GM12892 (cell line): ENCODE measurements at regions not wholly inside any gene's neighbourhood (a gene's known extent, or its start where the extent isn't known, plus 50 kb on each side); places are given as distances from the start of the nearest gene placed in this dataset.
"Not testable (repeated sequence)": the region's sequence is repeated elsewhere in the genome, so short reads cannot be mapped to it uniquely, and the experiment has no call there.

Experiments
- DNase-seq: peaks from one replicate; pipeline ENCODE4 v3.0.0; 2011; ENCODE audit not compliant: insufficient read length
- FAIRE-seq: peaks from 2 replicates; lab custom pipeline; 2011; peaks lifted over from hg19 to GRCh38; lab: Jason Lieb, UNC
- POLR2A ChIP-seq: IDR thresholded peaks from 2 replicates; pipeline ENCODE4 v1.6.1; 2011; ENCODE audit warnings: low read depth, low read length, control low read depth
- POLR2AphosphoS5 ChIP-seq: IDR thresholded peaks from 2 replicates; pipeline ENCODE4 v1.6.1; 2011; ENCODE audit warnings: low read depth, low read length, control low read depth
- TAF1 ChIP-seq: IDR thresholded peaks from 2 replicates; pipeline ENCODE4 v1.6.1; 2011; ENCODE audit warnings: low read depth, mild to moderate bottlenecking, control low read depth, low read length, borderline replicate concordance

DNA sequence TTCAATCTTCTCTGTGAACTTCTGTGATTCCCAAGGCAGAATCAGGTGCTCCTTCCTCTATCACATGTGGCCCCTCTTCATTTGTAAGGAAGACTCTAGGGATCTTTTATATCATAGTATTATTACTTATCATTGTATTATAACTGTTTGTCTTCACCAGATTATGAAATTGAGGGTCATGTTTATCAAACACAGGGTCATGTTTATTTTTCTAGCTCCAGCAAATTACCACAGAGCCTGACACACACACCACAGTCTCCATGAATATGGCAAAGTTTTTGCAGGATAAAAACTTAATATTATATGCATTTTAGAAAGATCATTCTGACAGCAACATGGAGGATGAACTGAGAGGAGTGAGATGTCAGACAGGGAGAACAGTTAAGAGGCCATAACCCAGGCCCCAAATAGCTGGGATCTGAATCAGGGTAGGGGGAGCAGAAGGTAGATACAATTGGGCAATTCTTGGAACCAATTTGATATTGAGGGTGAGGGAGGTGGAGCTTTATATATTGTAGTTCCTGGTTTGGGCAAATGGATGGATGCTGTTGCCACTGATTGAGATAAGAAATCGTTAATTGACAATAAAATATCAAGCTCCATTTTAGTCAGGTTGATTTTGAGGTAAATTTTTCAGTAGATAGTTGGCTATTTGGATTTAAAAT lies 130.7 kb downstream of the DHRS2 start:
- FAIRE-seq: no peak
- no peak for DNase-seq
- TF ChIP-seq POLR2A: no peak
- no peak for TF ChIP-seq TAF1
- TF ChIP-seq POLR2AphosphoS5: no peak

DNA sequence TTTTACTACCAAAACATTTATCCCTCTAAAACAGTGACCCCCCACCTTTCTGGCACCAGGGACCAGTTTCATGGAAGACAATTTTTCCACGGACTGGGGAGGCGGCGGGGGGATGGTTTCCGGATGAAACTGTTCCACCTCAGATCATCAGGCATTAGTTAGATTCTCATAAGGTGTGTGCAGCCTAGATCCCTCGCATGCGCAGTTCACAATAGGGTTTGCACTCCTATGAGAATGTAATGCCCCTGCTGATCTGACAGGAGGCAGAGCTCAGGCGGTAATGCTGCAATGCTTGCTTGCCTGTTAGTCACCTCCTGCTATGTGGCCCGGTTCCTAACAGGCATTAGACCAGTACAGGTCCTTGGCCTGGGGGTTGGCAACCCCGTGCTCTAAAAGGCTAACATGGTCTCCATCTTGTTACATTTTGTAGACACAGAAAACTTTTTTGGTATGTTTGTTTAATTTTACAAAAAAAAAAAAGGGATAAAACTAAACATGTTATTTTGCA lies 133.1 kb downstream of the DHRS2 start:
- FAIRE-seq, DNase-seq: not testable (repeated sequence)

GRCh38 chr14:23773981-23774380 lies 137.8 kb downstream of the DHRS2 start:
- no peak for DNase-seq
- TF ChIP-seq POLR2A: no peak
- FAIRE-seq: no peak

GRCh38 chr14:23776296-23776695 lies 140.1 kb downstream of the DHRS2 start:
- no peak for TF ChIP-seq POLR2AphosphoS5
- TF ChIP-seq POLR2A: no peak
- TF ChIP-seq TAF1: no peak
- no peak for DNase-seq
- no peak for FAIRE-seq

DNA sequence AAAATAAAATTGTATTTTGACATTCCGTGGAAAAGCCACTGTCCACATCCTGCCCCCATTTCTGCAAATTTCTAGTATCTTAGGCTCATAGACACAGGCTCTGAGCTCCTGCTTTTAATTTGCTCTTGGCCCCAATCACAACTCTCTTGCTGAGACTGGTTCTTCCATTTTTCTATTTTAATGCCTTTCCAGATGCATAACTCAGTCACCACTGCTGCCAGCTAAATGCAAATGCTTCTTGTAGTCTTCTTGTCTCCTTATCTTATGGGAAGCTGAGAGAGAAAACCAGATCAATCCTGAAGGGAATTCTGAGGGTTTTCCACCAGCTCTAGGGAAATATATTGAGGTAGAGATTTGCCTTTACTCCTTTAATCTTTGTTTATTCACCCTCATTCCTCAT lies 149.0 kb downstream of the DHRS2 start:
- no peak for DNase-seq
- TF ChIP-seq POLR2AphosphoS5 (no peak), POLR2A (no peak), TAF1 (no peak)
- FAIRE-seq: no peak

- FAIRE-seq: no peak
- no peak for DNase-seq
- TF ChIP-seq TAF1 (no peak), POLR2AphosphoS5 (no peak), POLR2A (no peak)
These were observed 151.3 kb downstream of the DHRS2 start for GRCh38 chr14:23787436-23787835.

GRCh38 chr14:23789696-23790095 lies 153.5 kb downstream of the DHRS2 start:
- FAIRE-seq: no peak
- TF ChIP-seq TAF1 (no peak), POLR2AphosphoS5 (no peak), POLR2A (no peak)
- DNase-seq: no peak

DNA sequence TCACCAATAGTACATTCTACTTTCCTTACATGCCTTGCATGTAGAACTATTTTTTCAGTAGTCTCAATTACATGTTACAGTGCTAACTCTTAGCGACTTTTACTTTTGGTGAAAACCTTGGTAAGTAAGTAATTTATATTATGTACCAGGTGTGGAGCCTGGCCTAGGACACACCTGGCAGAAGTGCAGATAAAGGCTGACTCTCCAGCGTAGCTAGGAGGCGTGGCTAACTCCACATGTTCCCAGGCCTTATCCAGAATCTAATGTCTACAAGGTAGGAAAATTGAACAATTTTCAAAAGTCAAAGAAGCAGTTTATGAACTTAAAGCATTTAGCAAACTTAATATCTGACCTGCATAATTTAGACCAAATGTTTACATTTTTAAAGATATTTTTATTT lies 157.4 kb downstream of the DHRS2 start:
- DNase-seq (no peak), FAIRE-seq (no peak)
- TF ChIP-seq POLR2A (no peak), POLR2AphosphoS5 (no peak), TAF1 (no peak)

DNA sequence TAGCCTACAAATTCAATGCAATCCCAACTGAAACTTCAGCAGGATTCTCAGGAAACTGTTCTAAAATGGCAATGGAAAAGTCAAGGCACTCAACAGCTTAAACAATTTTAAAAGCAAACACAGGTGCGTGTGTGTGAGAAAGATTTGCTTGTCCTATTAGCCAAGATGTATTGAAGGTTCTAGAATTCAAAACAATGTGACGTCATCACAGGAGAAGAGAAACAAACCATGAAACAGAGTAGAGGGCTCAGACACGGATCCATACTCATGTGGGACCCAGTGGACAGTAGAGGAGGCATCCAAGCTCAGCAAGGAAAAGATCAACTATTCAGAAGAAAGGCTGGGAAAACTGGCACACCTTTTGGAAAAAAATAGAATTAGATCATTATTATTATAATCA lies 152.8 kb upstream of the DHRS4 start:
- DNase-seq: no peak
- no peak for FAIRE-seq
- TF ChIP-seq TAF1: no peak
- no peak for TF ChIP-seq POLR2AphosphoS5
- TF ChIP-seq POLR2A: no peak

DNA sequence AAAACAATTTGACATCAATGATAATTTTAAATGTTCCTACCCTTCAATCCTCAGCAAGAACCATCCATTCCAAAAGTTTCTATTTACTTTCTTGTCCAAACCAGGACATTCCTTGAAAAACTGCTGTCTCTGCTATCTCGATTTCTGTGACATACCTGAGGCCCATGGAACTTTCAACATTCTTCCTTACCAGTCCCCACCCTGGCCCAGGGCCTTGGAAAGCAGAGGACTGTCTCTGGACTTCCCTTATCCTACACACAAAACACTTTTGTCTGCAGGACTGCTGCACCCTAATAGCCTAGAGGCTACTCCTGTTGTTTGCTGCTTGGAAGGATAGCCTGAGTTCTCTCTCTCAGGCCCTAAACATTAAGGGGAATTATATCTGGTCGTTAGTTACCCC lies 151.8 kb upstream of the DHRS4 start:
- TF ChIP-seq POLR2AphosphoS5 (no peak), TAF1 (no peak), POLR2A (no peak)
- FAIRE-seq (no peak), DNase-seq (no peak)

GRCh38 chr14:23804817-23805216 lies 148.8 kb upstream of the DHRS4 start:
- TF ChIP-seq POLR2AphosphoS5 (no peak), TAF1 (no peak), POLR2A (no peak)
- FAIRE-seq: no peak

DNA sequence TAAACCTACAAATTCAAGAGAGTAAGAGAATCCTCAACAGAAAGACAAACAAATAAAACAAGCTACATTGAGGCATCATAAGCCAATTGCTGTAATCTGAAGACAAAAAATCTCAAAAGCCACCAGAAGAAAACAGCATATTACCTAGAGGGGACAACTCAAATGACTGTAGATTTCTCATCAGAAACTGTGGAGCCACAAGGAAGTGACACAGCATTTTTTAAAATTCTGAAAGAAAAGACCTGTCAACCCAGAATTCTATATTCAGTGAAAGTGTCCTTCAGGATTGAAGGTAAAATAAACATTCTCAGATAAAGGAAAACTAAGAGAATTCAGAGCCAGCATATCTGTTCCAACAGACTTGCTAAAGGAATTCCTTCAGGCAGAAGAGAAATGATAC lies 147.8 kb upstream of the DHRS4 start:
- DNase-seq: no peak
- TF ChIP-seq POLR2AphosphoS5 (no peak), POLR2A (no peak), TAF1 (no peak)

More at GRCh38 chr14:23804817-23805216, 148.8 kb upstream of the DHRS4 start:
- DNase-seq: no peak

DNA sequence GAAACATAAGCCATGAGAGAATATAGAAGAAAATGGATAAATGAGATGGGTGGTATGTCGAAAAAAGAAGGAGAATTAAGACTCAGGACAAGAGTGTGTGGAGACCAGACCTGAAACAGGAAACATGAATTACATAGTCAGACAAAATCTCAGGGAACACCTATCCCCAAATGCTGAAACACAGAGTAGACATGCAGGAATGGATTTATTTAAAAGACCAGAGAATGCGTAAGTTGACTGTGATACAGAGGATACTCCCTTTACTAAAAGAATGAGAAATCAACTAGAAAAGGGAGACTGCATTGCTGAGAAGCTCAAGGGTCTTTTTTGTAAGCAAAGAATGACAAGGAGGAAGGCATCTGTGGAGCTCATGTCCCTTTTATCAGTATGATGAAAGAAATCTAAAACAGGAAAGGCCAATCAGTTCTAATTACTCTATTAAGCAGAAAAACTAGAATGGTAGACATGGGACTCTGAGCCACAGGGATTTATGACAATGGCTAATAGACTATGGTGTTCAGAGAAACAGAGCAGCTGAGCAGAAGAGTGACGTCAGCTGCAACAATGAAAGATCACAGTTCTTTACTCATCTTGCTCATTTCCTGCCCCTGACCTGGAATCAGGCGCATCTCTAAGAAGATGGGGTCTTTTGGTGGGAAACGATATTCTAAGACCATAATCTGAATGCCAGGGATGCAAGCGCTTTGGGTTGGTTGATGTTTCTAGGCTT lies 138.9 kb upstream of the DHRS4 start:
- DNase-seq: no peak
- no peak for TF ChIP-seq POLR2A
- no peak for TF ChIP-seq TAF1
- TF ChIP-seq POLR2AphosphoS5: no peak
- no peak for FAIRE-seq

More for the DNA sequence above, 147.8 kb upstream of the DHRS4 start:
- FAIRE-seq: no peak

DNA sequence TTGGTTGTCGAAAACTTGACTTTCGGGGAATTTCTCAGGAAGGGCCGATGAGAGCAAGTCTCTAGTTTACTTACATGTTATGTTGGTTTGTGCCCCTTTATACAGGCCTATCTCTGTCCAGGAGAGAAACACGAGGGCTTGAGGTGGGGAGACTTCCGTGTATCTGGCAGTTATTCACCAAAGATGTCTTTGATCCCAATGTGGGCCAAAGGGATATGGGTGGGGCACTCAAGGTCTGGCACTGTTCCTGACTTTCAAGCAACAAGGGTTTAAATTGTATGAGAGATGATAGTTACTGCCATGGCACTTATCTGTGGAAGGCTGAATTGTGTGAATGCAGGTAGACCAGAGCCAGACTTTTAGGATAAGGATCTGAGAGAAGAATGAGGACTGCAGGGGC lies 137.2 kb upstream of the DHRS4 start:
- TF ChIP-seq TAF1: no peak
- TF ChIP-seq POLR2A: no peak
- TF ChIP-seq POLR2AphosphoS5: no peak
- no peak for DNase-seq
- no peak for FAIRE-seq
